HG02571 (cell line): ENCODE measurements at regions not wholly inside any gene's neighbourhood (a gene's known extent, or its start where the extent isn't known, plus 50 kb on each side); places are given as distances from the start of the nearest gene placed in this dataset.

Source experiments
- ATAC-seq: cut with Tn5 transposase; IDR thresholded peaks from one replicate; pipeline ENCODE4 v1.9.1; 2021; ENCODE audit warnings: mild to moderate bottlenecking, moderate library complexity; ENCODE audit not compliant: unreplicated experiment

GRCh38 chr6:150536835-150537234, 62.9 kb upstream of the PLEKHG1 start:
- no peak for ATAC-seq

GRCh38 chr6:150537491-150537890, 62.2 kb upstream of the PLEKHG1 start:
- ATAC-seq: no peak

GRCh38 chr6:150537893-150538292, 61.8 kb upstream of the PLEKHG1 start:
- no peak for ATAC-seq

GRCh38 chr6:150539111-150539510, 60.6 kb upstream of the PLEKHG1 start:
- no peak for ATAC-seq

GRCh38 chr6:150539568-150539967, 60.1 kb upstream of the PLEKHG1 start:
- no peak for ATAC-seq

- no peak for ATAC-seq
Measured at GRCh38 chr6:150541576-150541975, 58.1 kb upstream of the PLEKHG1 start.

- no peak for ATAC-seq
Measured at GRCh38 chr6:150543178-150543577, 56.5 kb upstream of the PLEKHG1 start.

- ATAC-seq: no peak
Measured at GRCh38 chr6:150544793-150545192, 54.9 kb upstream of the PLEKHG1 start.

- ATAC-seq: no peak
Measured at GRCh38 chr6:150546457-150546856, 53.2 kb upstream of the PLEKHG1 start.

GRCh38 chr6:150547502-150548222, 52.0 kb upstream of the PLEKHG1 start:
- ATAC-seq: no peak

- ATAC-seq: no peak
Measured at GRCh38 chr6:150548330-150548729, 51.4 kb upstream of the PLEKHG1 start.

- ATAC-seq: no peak
Measured at GRCh38 chr6:150549007-150549406, 50.7 kb upstream of the PLEKHG1 start.

GRCh38 chr6:150549674-150550101, 50.0 kb upstream of the PLEKHG1 start:
- no peak for ATAC-seq
